A549 (cell line): ENCODE measurements at regions not wholly inside any gene's neighbourhood (a gene's known extent, or its start where the extent isn't known, plus 50 kb on each side); places are given as distances from the start of the nearest gene placed in this dataset.

Experiments
- ATAC-seq, 2 experiments: fragments of 200-7000 bp in 1 of 2; fragments of >200 bp in 1 of 2; cut with Nextera tagmentation in 1 of 2; cut with Tn5 transposase in 1 of 2; 3 replicates each; pipeline versions ENCODE4 v1.8.0 to v1.9.1; 2018 to 2020; ENCODE audit warnings: mild to moderate bottlenecking in 1 of 2, moderate library complexity in 1 of 2
- CTCF ChIA-PET: fragments of 300-600 bp; sonication (Branson Sonifier 250); formaldehyde crosslinking; extraction: SDS; loops from one replicate; lab custom pipeline; 2021; ENCODE audit warnings: antibody characterized with exemption, inconsistent platforms; lab: Yijun Ruan, JAX
- POLR2A ChIA-PET: fragments of 350-600 bp; formaldehyde crosslinking; extraction: SDS; loops from one replicate; lab custom pipeline; 2021; ENCODE audit warnings: antibody characterized with exemption, inconsistent platforms; lab: Yijun Ruan, JAX
- DNase-seq, 2 experiments: peaks; one replicate each; pipeline versions ENCODE4 v3.0.0 to v3.0.0-alpha.2; 2011 to 2016; ENCODE audit warnings: low read depth in 1 of 2, low spot score in 1 of 2
- FAIRE-seq: peaks from 2 replicates; lab custom pipeline; 2011; peaks lifted over from hg19 to GRCh38; lab: Jason Lieb, UNC
- H3K27ac ChIP-seq, 2 experiments: fragments of >200 bp; sonication (Bioruptor Twin); formaldehyde crosslinking; 3 replicates each; pipeline ENCODE4 v1.5.1; 2016 to 2017
- H3K4me1 ChIP-seq: fragments of >200 bp; sonication (Bioruptor Twin); formaldehyde crosslinking; 3 replicates; pipeline ENCODE4 v1.6.1; 2016
- H3K4me2 ChIP-seq: fragments of >200 bp; sonication (Bioruptor Twin); formaldehyde crosslinking; 3 replicates; pipeline ENCODE4 v1.6.1; 2016
- H3K4me3 ChIP-seq: fragments of >200 bp; sonication (Bioruptor Twin); formaldehyde crosslinking; 3 replicates; pipeline ENCODE4 v1.5.1; 2016
- H3K9me3 ChIP-seq: fragments of >200 bp; sonication (Bioruptor Twin); formaldehyde crosslinking; 3 replicates; pipeline ENCODE4 v1.6.1; 2016
- CHD2 ChIP-seq: fragments of 150-350 bp; IDR thresholded peaks from 2 replicates; pipeline ENCODE4 v1.6.1; 2014; ENCODE audit warnings: low read length; ENCODE audit not compliant: partially characterized antibody
- EHF ChIP-seq: fragments of 250-450 bp; sonication (Bioruptor Pico); IDR thresholded peaks from 2 replicates; pipeline ENCODE4 v1.5.0; 2020; ENCODE audit warnings: mild to moderate bottlenecking
- EHMT2 ChIP-seq: fragments of 200-600 bp; sonication (generic); IDR thresholded peaks from 2 replicates; pipeline ENCODE4 v1.6.1; 2016; ENCODE audit warnings: antibody characterized with exemption, low read depth, mild to moderate bottlenecking, moderate library complexity
- ESRRA ChIP-seq: fragments of 150-350 bp; IDR thresholded peaks from 2 replicates; pipeline ENCODE4 v1.6.1; 2014; ENCODE audit warnings: mild to moderate bottlenecking, low read length, borderline replicate concordance
- FOXS1 ChIP-seq: fragments of 250-450 bp; sonication (Bioruptor Pico); IDR thresholded peaks from 2 replicates; pipeline ENCODE4 v1.5.0; 2020; ENCODE audit warnings: mild to moderate bottlenecking, moderate library complexity
- HDAC2 ChIP-seq: fragments of 200-600 bp; sonication (generic); IDR thresholded peaks from 2 replicates; pipeline ENCODE4 v1.6.1; 2016
- HES2 ChIP-seq: fragments of >200 bp; sonication (Bioruptor Twin); formaldehyde crosslinking; IDR thresholded peaks from 2 replicates; pipeline ENCODE4 v1.6.1; 2016
- HEYL ChIP-seq: fragments of 250-450 bp; sonication (Bioruptor Pico); IDR thresholded peaks from 2 replicates; pipeline ENCODE4 v1.8.0; 2021; ENCODE audit warnings: mild to moderate bottlenecking, moderate library complexity
- HOXA7 ChIP-seq: fragments of 250-450 bp; sonication (Bioruptor Pico); IDR thresholded peaks from 2 replicates; pipeline ENCODE4 v1.5.0; 2020; ENCODE audit warnings: mild to moderate bottlenecking, moderate library complexity
- JUNB ChIP-seq: fragments of >200 bp; sonication (Bioruptor Twin); formaldehyde crosslinking; IDR thresholded peaks from 2 replicates; pipeline ENCODE4 v1.6.1; 2016
- KDM5A ChIP-seq: fragments of 200-600 bp; sonication (generic); IDR thresholded peaks from 2 replicates; pipeline ENCODE4 v1.6.1; 2016; ENCODE audit warnings: antibody characterized with exemption, mild to moderate bottlenecking
- NFE2L2 ChIP-seq: fragments of 150-350 bp; conservative IDR thresholded peaks from 2 replicates; pipeline ENCODE4 v1.6.1; 2014; ENCODE audit warnings: low read length
- NR3C1 ChIP-seq: fragments of >200 bp; sonication (Bioruptor Twin); formaldehyde crosslinking; IDR thresholded peaks from 3 replicates; pipeline ENCODE4 v1.6.1; 2017
- POLR2A ChIP-seq: IDR thresholded peaks from 2 replicates; pipeline ENCODE4 v1.6.1; 2012; ENCODE audit warnings: mild to moderate bottlenecking, low read length
- REST ChIP-seq: fragments of 200-600 bp; sonication (generic); IDR thresholded peaks from 2 replicates; pipeline ENCODE4 v1.6.1; 2016; ENCODE audit warnings: antibody characterized with exemption, mild to moderate bottlenecking, moderate library complexity
- RFX5 ChIP-seq: fragments of 450-650 bp; IDR thresholded peaks from 2 replicates; pipeline ENCODE4 v1.7.1; 2014; ENCODE audit warnings: antibody characterized with exemption, mild to moderate bottlenecking, moderate library complexity
- RNF2 ChIP-seq: fragments of 200-600 bp; sonication (generic); IDR thresholded peaks from 2 replicates; pipeline ENCODE4 v1.6.1; 2016; ENCODE audit warnings: low read depth, mild to moderate bottlenecking, antibody characterized with exemption, moderate library complexity, borderline replicate concordance
- SREBF2 ChIP-seq: fragments of 450-650 bp; IDR thresholded peaks from 2 replicates; pipeline ENCODE4 v1.6.1; 2014; ENCODE audit warnings: mild to moderate bottlenecking, moderate library complexity
- TP53 ChIP-seq: fragments of 250-450 bp; sonication (Bioruptor Pico); IDR thresholded peaks from 2 replicates; pipeline ENCODE4 v1.5.0; 2021; ENCODE audit warnings: mild to moderate bottlenecking, moderate library complexity
- WGBS: methylation state at CpG from one replicate; pipeline ENCODE4 v1.1.6; 2017; ENCODE audit errors: missing lambda C conversion rate; 5-methylcytosine and 5-hydroxymethylcytosine counted together

GRCh38 chr11:113542420-113542819 lies 67.2 kb upstream of the DRD2 start (continued):
- TF ChIP-seq REST: no peak
- TF ChIP-seq NFE2L2: no peak
- no peak for TF ChIP-seq EHF
- TF ChIP-seq, all 56 proteins: peak for 0

- Histone ChIP-seq H3K4me3 (no peak overlapping the region), H3K27ac (no peak overlapping the region), H3K4me1 (no peaks in the 10 kb centered on the region), H3K4me2 (no peak overlapping the region), H3K9me3 (no peaks in the 10 kb centered on the region)
- ChIA-PET POLR2A (no interaction called here), CTCF (no interaction called here)
- 20% methylated on average over 8 of the region's 8 CpGs for WGBS
- TF ChIP-seq RNF2: no peak
- TF ChIP-seq REST: no peak
- no peak for TF ChIP-seq KDM5A
- no peak for TF ChIP-seq JUNB
- no peak for TF ChIP-seq RFX5
- no peak for TF ChIP-seq EHMT2
- TF ChIP-seq FOXS1 (CRISPR knock-in tag): no peak
- no peak for TF ChIP-seq HDAC2
- no peak for FAIRE-seq
- DNase-seq: no peak
- ATAC-seq: no peak
Measured at GRCh38 chr11:113540416-113541330, 65.5 kb upstream of the DRD2 start.

- Histone ChIP-seq H3K4me2 (no peak overlapping the region), H3K4me1 (no peaks in the 10 kb centered on the region), H3K27ac (no peak overlapping the region), H3K9me3 (no peaks in the 10 kb centered on the region), H3K4me3 (no peak overlapping the region)
- FAIRE-seq (no peak), ATAC-seq (no peak), DNase-seq (no peak)
- POLR2A ChIA-PET: no interaction called here
- CTCF ChIA-PET: interaction anchor here (0.6 to 0.8 kb wide), 2 partner anchors 192 to 233 kb away, joined by 3 to 4 read pairs; no protein-coding TSS in a partner anchor
- TF ChIP-seq HEYL (CRISPR knock-in tag) (no peak), POLR2A (no peak), HOXA7 (CRISPR knock-in tag) (no peak), TP53 (CRISPR knock-in tag) (no peak), ESRRA (no peak), CHD2 (no peak), NR3C1 (no peak), EHMT2 (no peak), SREBF2 (no peak), HES2 (no peak)
- WGBS: 36% methylated on average over 5 of the region's 6 CpGs
Measured at GRCh38 chr11:113538451-113539412, 63.5 kb upstream of the DRD2 start.
